ENCODE measurements at regions not wholly inside any gene's neighbourhood (a gene's known extent, or its start where the extent isn't known, plus 50 kb on each side); places are given as distances from the start of the nearest gene placed in this dataset.

DNA sequence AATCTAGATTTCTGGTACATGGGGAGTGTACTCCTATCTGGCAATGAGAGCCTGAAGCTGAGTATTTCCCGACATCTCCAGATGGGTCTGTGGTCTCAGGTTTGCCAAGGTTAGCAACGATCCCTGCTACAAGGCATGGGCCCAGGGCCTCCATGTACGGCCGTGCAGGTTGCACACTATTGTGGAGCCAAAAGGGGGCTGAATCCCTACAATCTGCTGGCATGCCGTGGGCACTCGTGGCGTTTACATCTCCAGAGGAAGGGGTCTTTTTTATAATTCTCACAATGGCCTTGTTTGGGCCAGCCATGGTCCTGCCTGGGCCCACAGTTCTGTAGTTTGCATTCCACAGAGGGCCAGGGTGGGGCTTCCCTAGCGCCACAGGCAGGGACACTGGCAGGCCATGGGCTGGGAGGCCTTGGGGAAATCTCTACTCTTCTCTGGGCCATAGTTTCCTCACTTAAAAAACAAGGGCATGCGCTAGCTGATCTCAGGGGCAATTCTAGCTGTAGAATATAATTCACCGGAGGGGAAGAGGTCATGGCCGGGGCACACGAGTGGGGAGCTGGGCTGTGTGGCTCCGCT lies 68.9 kb upstream of the TLE3 start:
- FAIRE-seq: no peak

GRCh38 chr15:70165716-70166284 lies 68.1 kb upstream of the TLE3 start:
- FAIRE-seq: no peak

GRCh38 chr15:70164910-70165715 lies 67.4 kb upstream of the TLE3 start:
- no peak for FAIRE-seq

- no peak for FAIRE-seq
Measured at GRCh38 chr15:70164156-70164900, 66.6 kb upstream of the TLE3 start.

- FAIRE-seq: no peak
Measured at GRCh38 chr15:70160803-70161565, 63.3 kb upstream of the TLE3 start.

DNA sequence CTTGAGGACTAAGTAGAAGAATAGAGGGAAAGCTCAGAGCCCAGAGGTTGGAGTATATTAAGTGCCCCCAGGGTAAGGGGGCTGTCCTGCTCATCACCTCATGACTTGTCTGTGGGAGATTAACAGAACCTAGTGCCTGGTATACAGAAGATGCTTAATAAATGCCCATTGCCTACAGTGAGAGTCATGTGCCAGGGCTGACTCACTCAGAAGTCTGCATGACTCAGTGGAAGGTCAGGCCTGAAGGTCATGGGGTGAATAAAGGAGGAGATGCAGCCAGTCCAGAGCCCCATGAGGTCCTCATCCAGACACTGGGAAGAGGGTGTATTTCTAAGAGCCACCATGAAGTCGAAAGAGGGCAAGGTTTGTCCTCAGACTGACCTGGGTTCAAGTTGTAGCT lies 62.5 kb upstream of the TLE3 start:
- no peak for FAIRE-seq

DNA sequence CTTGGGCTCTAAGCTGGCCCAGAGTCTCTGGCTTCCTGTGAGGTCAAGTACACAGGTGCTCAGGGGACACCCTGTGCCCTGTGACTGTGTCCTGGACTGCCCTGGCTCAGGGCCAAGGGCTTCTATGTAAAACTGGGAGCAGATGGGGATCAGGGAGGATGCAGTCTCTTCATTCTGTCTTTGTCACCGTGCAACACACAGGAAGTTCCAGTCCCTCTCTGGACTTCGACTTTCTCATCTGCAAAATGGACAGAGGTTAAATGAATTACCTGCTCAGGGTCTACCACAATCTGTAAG lies 61.9 kb upstream of the TLE3 start:
- no peak for FAIRE-seq

- no peak for FAIRE-seq
Measured at GRCh38 chr15:70159001-70159712, 61.4 kb upstream of the TLE3 start.

- FAIRE-seq: no peak
Measured at GRCh38 chr15:70158309-70159000, 60.7 kb upstream of the TLE3 start.

DNA sequence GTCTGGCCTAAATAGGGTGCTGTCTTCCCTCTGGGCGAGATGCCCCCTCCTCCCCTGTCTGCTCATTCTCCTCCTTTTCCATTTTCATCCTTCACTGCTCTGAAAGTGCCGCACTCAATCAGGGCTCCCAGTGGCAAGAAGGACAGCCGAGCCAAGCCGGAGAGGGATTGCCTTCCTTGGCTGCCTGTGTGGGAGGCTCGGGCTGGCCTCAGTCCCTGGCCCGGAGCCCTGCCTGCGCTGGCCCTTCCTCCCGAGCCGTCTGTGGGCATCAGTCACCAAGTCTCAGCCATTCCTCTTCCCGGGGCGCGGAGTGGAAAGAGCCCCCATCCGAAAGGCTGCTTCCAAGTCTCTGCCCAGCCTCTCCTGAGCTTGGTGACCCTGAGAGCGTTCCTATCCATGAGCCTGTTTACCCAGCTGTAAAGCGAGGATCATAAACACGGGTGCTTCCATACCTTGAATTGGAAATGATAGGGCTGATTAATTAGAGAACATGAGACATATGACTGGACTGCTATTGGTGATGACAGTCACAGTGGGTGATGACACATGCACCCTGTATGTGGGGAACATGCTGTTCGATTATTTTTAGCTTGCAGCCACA lies 59.1 kb upstream of the TLE3 start:
- FAIRE-seq: no peak

DNA sequence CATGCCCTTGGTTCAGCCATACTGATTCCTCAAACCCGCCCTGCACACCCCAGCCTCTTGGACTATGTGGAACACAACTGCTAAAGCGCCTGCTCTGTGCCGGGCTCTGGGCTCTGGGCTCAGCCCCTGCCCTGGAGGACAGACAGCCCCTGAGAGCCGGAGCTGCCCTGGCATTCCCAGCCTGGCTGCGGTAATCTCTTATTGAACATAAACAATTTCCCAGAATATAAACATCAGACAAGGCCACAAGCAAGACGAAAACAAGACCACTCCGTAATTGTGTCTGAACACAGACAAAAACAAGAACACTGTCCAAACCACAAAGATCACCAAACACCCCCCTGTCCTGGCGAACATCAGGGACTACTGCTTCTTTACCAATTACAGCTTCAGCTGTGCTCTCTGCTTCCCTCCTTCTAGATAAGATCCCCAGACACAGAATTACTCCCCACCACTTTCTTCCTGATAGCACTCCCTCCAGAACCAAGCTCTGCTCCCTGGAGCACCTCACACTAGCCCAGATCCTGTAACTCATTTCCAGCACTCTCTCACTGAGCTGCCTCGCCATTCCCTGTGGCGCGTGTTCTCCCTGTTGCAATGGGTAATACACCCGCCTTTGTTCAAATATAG lies 57.1 kb upstream of the TLE3 start:
- FAIRE-seq: no peak

- FAIRE-seq: no peak
Measured at GRCh38 chr15:70153921-70154717, 56.4 kb upstream of the TLE3 start.

DNA sequence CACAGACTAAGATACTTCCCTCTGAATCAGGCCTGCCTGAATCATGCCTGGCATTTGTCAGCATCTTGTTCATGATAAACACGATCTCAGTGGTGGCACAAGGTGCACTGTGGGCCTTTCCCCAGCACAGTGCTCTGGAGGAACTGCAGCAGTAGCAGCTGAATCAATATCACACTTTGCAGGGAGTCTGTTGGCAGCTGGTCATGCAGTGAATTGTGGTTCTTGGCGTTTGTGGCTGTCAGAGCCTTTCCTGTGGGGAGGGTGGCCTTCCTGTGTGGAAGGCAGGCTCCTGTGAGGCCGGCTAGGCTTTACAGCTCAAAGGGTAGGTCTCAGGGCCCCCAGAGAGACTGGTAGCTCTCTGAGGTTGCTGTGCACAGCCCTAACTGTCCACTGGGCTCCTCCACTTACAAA lies 54.4 kb upstream of the TLE3 start:
- no peak for FAIRE-seq

- FAIRE-seq: no peak
Measured at GRCh38 chr15:70151462-70151861, 53.7 kb upstream of the TLE3 start.

- FAIRE-seq: no peak
Measured at GRCh38 chr15:70151003-70151402, 53.3 kb upstream of the TLE3 start.

DNA sequence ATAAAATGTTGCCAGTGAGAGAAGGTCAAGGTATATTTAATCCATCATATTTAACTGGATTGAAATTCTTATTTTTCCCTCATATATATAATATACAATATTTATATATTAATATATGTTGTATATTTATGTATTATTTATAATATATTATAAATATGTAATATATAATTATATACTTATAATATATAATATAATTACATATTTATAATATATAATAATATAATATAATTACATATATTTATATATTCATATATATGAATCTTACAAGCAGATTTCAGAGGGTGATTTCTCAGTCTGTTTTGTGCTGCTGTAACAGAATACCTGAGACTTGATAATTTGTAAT lies 52.7 kb upstream of the TLE3 start:
- FAIRE-seq: peak; percentile 85

GRCh38 chr15:70149667-70150404 lies 52.1 kb upstream of the TLE3 start:
- no peak for FAIRE-seq

GRCh38 chr15:70147778-70148177 lies 50.1 kb upstream of the TLE3 start:
- FAIRE-seq: no peak
